Body of pancreas (tissue), 4 donors: ENCODE measurements at regions not wholly inside any gene's neighbourhood (a gene's known extent, or its start where the extent isn't known, plus 50 kb on each side); places are given as distances from the start of the nearest gene placed in this dataset.

Experiments
- POLR2A ChIP-seq, 3 donors: fragments of 450-650 bp; IDR thresholded peaks; one replicate each; pipeline ENCODE4 v1.6.1; 2016; ENCODE audit warnings: antibody characterized with exemption in 3 of 3, mild to moderate bottlenecking in 2 of 3
- TF ChIP-seq, protein P1 (sequence below), 7 experiments: fragments of 450-650 bp in 4 of 7; fragments of 200-600 bp in 3 of 7; sonication (generic) in 3 of 7; IDR thresholded peaks; one replicate each; pipeline ENCODE4 v1.5.1; 2016 to 2019; ENCODE audit warnings: antibody characterized with exemption in 7 of 7

DNA sequence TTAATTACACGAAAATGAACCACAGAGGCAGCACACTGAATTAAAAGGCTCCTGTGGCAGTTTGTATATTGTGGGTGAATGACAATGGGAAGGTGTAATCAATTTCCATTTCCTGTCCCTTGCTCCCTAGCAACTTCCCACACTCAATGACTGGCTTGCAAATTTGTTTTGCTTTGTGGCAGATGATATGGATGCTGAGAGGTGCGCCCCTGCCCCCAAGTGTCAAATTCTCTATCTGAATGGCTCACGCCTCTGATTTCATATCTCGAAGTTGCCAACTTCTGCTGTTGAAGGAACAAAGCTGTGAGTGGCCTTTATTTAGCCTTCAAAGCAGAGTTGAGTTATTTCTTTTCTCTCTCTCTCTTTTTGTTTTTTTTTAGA, 86.0 kb downstream of the FOXD2 start:
- no peak for TF ChIP-seq POLR2A (IDR thresholded peaks at IDR 0.05)
- TF ChIP-seq, protein P1, sequence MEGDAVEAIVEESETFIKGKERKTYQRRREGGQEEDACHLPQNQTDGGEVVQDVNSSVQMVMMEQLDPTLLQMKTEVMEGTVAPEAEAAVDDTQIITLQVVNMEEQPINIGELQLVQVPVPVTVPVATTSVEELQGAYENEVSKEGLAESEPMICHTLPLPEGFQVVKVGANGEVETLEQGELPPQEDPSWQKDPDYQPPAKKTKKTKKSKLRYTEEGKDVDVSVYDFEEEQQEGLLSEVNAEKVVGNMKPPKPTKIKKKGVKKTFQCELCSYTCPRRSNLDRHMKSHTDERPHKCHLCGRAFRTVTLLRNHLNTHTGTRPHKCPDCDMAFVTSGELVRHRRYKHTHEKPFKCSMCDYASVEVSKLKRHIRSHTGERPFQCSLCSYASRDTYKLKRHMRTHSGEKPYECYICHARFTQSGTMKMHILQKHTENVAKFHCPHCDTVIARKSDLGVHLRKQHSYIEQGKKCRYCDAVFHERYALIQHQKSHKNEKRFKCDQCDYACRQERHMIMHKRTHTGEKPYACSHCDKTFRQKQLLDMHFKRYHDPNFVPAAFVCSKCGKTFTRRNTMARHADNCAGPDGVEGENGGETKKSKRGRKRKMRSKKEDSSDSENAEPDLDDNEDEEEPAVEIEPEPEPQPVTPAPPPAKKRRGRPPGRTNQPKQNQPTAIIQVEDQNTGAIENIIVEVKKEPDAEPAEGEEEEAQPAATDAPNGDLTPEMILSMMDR (IDR thresholded peaks at IDR 0.05): no peak
